ENCODE measurements at regions not wholly inside any gene's neighbourhood (a gene's known extent, or its start where the extent isn't known, plus 50 kb on each side); places are given as distances from the start of the nearest gene placed in this dataset.

GRCh38 chr5:68709239-68709638 lies 384.6 kb upstream of the SLC30A5 start:
- DNase-seq (ENCODE audit: low read depth in 2 of 2) = no peak

GRCh38 chr5:68710514-68710913 lies 383.3 kb upstream of the SLC30A5 start:
- DNase-seq (ENCODE audit: low read depth in 2 of 2) = no peak

DNA sequence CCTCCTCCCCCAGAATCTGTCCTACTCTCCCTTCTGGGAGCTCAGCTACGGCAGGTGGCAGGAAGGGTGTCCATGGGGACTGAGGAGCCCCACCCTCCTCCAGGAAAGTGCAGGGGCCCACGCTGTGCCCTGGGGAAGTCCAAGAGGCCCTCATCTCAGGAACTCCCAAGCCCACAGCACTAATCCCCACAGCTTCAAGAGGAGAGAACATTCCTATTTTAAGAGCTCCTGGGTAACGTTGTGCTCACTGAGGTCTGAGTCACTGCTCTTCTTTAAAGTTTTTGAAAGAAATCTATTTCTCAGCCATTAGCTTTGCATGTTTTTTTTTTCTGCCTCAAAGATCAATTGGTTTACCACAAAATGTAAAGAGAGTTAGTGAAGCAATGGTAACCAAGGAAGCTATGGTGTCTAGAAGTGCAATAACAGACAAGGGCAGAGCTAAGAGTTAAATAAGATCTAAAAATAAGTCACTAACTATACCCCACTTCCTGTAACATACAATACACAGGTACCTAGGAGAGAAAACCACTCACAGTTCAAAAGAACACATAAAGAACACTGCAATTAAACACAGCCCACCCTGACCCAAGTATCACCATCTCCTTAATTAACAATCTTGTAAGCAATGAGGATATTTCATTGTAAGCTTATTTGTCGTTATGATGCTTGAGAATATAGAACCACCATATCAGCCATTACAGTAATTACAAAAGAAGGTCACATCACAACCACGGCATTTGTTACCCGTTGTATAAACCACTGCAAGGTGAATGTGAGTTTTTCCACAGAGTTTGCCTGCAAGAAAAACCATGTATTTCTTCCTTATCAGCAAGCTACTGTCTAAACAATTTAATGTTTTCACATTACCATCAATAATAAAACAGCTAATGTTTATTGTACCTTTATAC lies 382.3 kb upstream of the SLC30A5 start:
- no peak for DNase-seq (ENCODE audit: low read depth in 2 of 2)

GRCh38 chr5:68714810-68715209 lies 379.0 kb upstream of the SLC30A5 start:
- no peak for DNase-seq (ENCODE audit: low read depth in 2 of 2)

DNA sequence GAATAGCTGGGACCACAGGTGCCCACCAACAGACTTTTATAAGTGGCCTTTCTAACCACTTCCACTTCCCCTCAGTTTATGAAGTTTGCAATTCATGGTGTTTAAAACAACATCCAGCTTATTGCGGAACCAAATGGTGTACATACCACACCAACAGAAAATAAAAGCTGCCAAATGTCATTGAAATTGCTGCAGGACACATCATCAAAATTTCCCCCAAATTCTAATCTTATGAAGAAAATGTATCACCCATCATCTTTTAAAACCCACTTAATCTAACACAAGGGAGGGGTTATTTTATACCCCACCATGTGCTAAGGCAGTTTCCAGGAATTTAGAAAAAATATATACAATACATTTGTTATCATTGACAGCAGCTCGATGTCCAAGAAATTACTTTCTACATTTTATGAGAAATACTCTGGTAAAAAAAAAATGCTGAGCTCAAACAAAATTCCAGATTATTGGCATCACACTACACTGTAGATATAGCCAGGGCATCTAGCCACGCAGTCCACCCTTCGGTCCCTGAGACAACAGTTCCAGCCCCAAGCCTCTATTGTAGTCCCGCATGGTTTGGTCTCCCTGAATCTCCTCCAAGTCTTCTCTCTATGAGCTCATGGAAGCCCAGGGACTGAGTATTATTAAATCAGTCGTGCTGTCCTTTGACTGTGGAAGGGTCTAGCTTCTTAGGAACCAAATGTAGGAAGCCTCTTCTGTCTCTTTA lies 372.8 kb upstream of the SLC30A5 start:
- no peak for DNase-seq (ENCODE audit: low read depth in 2 of 2)

DNA sequence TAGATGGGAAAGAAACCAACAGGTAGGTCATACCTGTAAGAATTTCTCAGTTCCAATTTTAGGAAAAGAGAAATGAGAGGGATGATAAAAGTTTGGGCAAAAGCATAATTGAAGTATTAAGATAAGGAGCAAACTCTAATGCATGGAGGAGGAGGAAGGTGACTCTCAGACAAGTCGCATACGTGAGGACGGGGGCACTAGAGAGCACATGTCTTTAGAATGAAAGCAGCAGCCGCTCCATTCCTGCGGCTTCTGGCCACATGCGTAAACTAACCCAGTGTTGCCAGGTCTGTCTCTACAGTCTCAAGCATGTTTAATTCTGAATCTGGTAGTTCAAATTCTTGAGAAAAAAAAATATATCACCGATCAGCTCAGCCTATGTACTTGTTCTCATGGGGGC lies 371.5 kb upstream of the SLC30A5 start:
- no peak for DNase-seq (ENCODE audit: low read depth in 2 of 2)

DNA sequence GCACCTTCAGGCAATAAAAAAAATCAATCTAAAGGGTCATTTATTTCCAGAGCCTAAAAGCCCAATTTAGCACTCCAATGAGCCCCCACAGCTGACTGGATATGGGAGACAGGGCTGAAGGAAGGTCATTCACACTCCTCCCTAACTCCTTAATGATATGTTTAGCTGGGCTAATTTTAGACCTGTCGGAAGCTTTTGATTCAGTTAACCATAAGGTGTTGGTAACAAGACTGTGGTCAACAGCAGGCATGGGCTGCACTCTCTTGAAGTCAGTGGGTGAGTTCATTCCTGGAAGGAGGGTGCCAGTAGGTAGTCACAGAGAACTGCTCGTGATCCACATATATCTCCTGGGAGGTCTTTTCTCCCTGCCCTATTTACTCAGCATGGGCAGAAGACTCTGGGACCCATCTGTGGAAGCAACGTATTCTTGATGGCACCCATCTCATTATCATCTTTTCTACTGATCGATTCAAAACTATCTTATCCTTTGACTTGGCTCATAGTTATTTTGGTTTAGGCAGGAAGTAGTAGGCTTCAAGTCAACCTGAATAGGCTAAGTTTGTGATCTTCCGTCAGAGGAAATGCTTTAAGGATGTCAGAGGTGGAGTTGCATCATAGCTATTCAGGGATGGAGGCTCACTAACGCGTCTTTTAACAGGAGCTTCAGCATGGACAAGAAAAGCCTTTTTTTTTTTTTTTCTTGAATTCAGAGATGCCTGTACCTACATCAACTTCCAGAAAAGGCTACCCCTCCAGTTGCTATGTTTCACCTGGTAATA lies 367.7 kb upstream of the SLC30A5 start:
- no peak for DNase-seq (ENCODE audit: low read depth in 2 of 2)

- DNase-seq (ENCODE audit: low read depth in 2 of 2) = no peak
These were observed 365.9 kb upstream of the SLC30A5 start for GRCh38 chr5:68727931-68728330.

DNA sequence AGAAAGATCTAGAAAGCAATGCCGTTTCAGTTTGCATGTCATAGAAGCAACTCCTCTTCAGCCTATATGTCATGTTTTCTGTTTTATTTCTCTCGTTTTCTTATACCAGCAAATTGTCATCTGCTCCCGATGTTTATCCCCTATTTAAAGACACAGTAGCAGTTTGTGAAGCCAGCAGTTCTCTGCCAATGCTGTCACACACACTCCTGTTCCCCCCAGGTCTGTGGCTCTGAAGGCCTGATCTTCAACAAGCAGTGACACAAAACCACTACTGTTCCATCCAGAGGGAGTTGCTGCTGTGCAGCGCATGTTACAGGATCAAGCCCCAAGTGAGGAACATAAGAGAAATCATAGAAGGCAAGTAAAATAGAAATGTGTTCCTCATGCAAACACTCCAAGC lies 364.1 kb upstream of the SLC30A5 start:
- no peak for DNase-seq (ENCODE audit: low read depth in 2 of 2)

- DNase-seq (ENCODE audit: low read depth in 2 of 2) = no peak
These were observed 363.4 kb upstream of the SLC30A5 start for GRCh38 chr5:68730220-68730978.

GRCh38 chr5:68730979-68731654 lies 362.7 kb upstream of the SLC30A5 start:
- no peak for DNase-seq (ENCODE audit: low read depth in 2 of 2)

DNA sequence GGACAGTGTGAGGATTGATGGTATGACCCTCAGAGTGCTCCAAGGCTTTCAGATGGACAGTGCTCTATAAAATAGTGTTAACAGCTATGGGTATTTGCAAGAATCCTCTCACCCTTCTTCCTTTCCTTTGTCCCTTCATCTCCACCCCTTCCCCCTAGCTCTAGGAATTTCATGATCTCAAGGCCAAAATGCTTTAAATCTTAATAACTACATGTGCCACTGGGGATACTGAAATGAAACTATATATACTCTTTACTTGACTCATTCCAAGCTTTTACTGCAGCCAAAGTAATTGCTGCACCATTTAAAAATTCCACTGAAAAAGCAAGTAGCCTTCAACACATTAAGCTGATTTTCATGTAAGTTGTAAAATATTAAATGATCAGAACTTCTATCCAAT lies 361.6 kb upstream of the SLC30A5 start:
- no peak for DNase-seq (ENCODE audit: low read depth in 2 of 2)

- DNase-seq (ENCODE audit: low read depth in 2 of 2) = no peak
These were observed 359.0 kb upstream of the SLC30A5 start for GRCh38 chr5:68734781-68735180.

DNA sequence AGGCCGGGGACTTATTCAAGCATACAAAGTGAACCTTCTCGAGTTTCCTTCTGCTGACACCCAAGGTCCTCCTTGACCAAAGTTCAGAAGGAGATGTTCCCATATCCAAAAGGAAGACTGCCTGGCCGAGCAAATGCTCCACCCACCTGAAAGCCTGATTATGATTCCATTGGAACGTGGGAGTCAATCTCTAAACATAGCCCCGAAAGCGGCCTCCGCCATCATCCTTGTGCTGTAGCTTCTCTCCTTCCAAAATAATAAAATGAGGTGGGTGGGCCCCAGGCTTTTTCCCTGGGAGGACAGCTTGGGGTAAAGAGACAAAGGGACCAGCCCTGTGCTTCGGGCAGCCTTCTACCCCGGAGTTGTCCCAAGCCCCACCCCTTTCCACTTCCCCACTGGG lies 355.6 kb upstream of the SLC30A5 start:
- DNase-seq (ENCODE audit: low read depth in 2 of 2) = no peak

- no peak for DNase-seq (ENCODE audit: low read depth in 2 of 2)
These were observed 355.0 kb upstream of the SLC30A5 start for GRCh38 chr5:68738841-68739240.

- no peak for DNase-seq (ENCODE audit: low read depth in 2 of 2)
These were observed 354.1 kb upstream of the SLC30A5 start for GRCh38 chr5:68739752-68740151.

- no peak for DNase-seq (ENCODE audit: low read depth in 2 of 2)
These were observed 353.4 kb upstream of the SLC30A5 start for GRCh38 chr5:68740226-68740910.

DNA sequence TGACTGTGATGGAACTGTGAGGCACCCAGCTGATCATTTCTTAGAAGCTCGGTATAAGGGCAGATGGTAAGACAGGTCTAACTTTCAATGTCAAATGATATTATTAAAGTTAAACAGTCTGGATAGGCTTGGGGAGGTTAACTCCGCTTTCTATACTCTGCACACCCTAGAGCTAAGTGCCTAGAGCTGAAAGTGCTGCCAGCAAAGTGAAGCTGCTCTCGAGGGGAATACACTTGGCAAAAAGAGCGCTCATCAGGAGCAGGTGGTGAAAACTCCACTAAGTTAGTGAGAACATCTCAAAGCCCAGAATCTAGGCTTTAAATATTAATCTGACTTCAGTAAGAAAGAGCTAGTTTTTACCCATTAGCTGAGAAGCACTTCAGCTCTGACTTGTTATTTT lies 349.6 kb upstream of the SLC30A5 start:
- DNase-seq (ENCODE audit: low read depth in 2 of 2) = no peak

DNA sequence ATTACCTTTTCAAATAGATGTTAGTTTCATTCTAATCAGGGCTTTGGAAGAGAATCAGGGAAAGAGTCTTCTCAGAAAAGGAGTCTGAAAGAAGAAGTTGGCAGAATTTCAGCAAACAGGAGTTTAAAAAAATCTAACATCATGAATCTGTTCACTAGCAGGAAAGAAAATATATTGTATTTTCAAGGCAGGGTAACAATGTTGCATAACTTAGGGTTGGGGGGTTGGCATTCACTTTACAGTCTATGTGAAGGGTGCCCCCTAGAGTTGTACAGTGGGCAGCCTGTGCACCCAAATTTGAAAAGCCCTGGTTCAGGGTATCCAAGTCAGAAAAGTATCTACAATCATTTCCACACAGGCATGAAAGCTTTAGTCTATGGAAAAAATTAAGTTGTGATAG lies 348.4 kb upstream of the SLC30A5 start:
- DNase-seq (ENCODE audit: low read depth in 2 of 2) = no peak

DNA sequence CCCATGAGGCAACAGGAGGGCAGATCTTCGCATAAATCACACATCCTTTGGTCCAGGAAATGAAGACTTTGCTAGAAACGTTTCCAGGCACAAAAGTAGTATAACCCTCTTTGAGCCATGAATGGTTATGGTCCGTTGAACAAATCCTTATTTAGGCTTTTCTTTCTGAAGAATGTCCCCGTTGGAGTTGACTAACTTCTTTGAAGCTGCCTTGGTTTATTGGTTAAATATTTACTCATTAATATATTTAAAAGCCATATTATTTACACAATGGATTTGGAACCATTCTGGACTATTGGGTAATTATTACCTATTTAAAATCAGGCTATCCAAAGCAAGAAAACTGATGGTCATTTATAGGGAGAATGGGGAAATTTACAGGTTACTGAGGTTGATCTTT lies 347.6 kb upstream of the SLC30A5 start:
- DNase-seq (ENCODE audit: low read depth in 2 of 2) = no peak

Measured in stimulated activated CD8-positive, alpha-beta memory T cell treated with anti-CD3 and anti-CD28 coated beads, Interleukin-2, amount 100 ng/mL, for 1 hour (primary cell).